ENCODE measurements at regions not wholly inside any gene's neighbourhood (a gene's known extent, or its start where the extent isn't known, plus 50 kb on each side); places are given as distances from the start of the nearest gene placed in this dataset.

GRCh38 chr1:238558156-238558555 is 667.4 kb upstream of the ZP4 start:
- ChIA-PET CTCF (no interaction called here), POLR2A (no interaction called here)
- no peak for DNase-seq (ENCODE audit: extremely low spot score)
- TF ChIP-seq CTCF (IDR thresholded peaks at IDR 0.05; ENCODE audit: control extremely low read depth, extremely low read depth, low read depth, missing control alignments) = no peak

- POLR2A ChIA-PET = no interaction called here
- CTCF ChIA-PET = no interaction called here
- no peak for TF ChIP-seq CTCF (IDR thresholded peaks at IDR 0.05; ENCODE audit: control extremely low read depth, extremely low read depth, low read depth, missing control alignments)
- no peak for DNase-seq (ENCODE audit: extremely low spot score)
These were observed 661.5 kb upstream of the ZP4 start for GRCh38 chr1:238552271-238552670.

GRCh38 chr1:238549137-238549536 is 658.4 kb upstream of the ZP4 start:
- ChIA-PET CTCF (interaction anchor here (1.3 kb wide), 1 partner anchor 29 kb away, joined by 3 read pairs; no protein-coding TSS in a partner anchor), POLR2A (no interaction called here)
- no peak for DNase-seq (ENCODE audit: extremely low spot score)
- no peak for TF ChIP-seq CTCF (IDR thresholded peaks at IDR 0.05; ENCODE audit: control extremely low read depth, extremely low read depth, low read depth, missing control alignments)

GRCh38 chr1:238546118-238546517 is 655.4 kb upstream of the ZP4 start:
- DNase-seq (ENCODE audit: extremely low spot score) = no peak
- TF ChIP-seq CTCF (IDR thresholded peaks at IDR 0.05; ENCODE audit: control extremely low read depth, extremely low read depth, low read depth, missing control alignments) = no peak
- ChIA-PET CTCF (interaction anchor here (1.0 kb wide), 1 partner anchor 9 kb away, joined by 3 read pairs; no protein-coding TSS in a partner anchor), POLR2A (no interaction called here)

- DNase-seq (ENCODE audit: extremely low spot score) = no peak
- TF ChIP-seq CTCF (IDR thresholded peaks at IDR 0.05; ENCODE audit: control extremely low read depth, extremely low read depth, low read depth, missing control alignments) = no peak
- ChIA-PET POLR2A (no interaction called here), CTCF (no interaction called here)
These were observed 646.9 kb upstream of the ZP4 start for GRCh38 chr1:238537641-238538040.

GRCh38 chr1:238530209-238530851 is 639.6 kb upstream of the ZP4 start:
- POLR2A ChIA-PET = no interaction called here
- no peak for DNase-seq (ENCODE audit: extremely low spot score)
- CTCF ChIA-PET = no interaction called here
- no peak for TF ChIP-seq CTCF (IDR thresholded peaks at IDR 0.05; ENCODE audit: control extremely low read depth, extremely low read depth, low read depth, missing control alignments)
